ENCODE measurements at regions not wholly inside any gene's neighbourhood (a gene's known extent, or its start where the extent isn't known, plus 50 kb on each side); places are given as distances from the start of the nearest gene placed in this dataset.
"Not testable (repeated sequence)": the region's sequence is repeated elsewhere in the genome, so short reads cannot be mapped to it uniquely, and the experiment has no call there.

DNA sequence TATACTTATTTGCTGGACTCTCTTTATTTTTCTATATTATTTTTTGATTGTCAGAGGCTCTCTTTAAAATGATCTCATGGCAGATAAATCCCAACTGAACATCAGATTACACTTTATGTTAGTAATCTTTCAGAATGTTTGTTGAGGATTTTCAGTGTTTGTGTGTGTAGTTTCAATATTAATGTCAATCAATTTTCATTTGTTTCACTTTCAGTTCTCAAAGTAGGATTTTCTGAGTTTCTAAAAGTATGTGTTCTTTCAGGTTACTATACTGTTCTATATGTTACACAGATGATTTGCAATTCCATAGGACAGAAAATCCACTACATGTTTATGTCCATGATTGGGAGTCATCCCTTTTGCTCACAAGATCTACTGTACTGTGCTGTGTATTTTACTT, 311.9 kb upstream of the POT1 start:
- Mint-ChIP-seq H3K36me3 (ENCODE audit: low read depth) (no peaks in the 10 kb centered on the region), H3K9me3 (no peaks in the 10 kb centered on the region), H3K27ac (no peak overlapping the region), H3K4me3 (no peak overlapping the region), H3K4me1 (ENCODE audit: low read depth) (no peaks in the 10 kb centered on the region), H3K27me3 (no peaks in the 10 kb centered on the region)
- intact Hi-C loops (cut with micrococcal nuclease), result no loop called here

- H3K27me3 Mint-ChIP-seq, result no peaks in the 10 kb centered on the region
- H3K9me3 Mint-ChIP-seq, result peaks cover 10% of the 10 kb centered on the region
- H3K4me3 Mint-ChIP-seq, result no peak overlapping the region
- H3K36me3 Mint-ChIP-seq (ENCODE audit: low read depth), result no peaks in the 10 kb centered on the region
- H3K4me1 Mint-ChIP-seq (ENCODE audit: low read depth), result no peaks in the 10 kb centered on the region
- intact Hi-C loops (cut with micrococcal nuclease), result no loop called here
- no peak overlapping the region for H3K27ac Mint-ChIP-seq
Observed at GRCh38 chr7:125222596-125222995, 293.0 kb upstream of the POT1 start.

DNA sequence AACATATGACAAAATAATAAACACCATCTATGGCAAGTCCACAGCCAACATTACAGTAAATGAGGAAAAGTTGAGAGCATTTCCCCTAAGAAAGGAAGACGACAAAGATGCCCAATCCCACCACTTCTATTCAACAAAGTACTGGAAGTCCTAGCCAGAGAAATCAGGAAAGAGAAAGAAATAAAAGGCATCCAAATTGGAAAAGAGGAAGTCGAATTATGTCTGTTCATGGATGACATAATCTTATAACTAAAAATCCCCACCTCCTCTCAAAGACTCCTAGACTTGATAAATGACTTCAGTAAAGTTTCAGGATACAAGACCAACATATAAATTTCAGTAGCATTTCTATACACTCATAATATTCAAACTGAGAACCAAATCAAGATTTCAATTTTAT, 288.5 kb upstream of the POT1 start:
- no peaks in the 10 kb centered on the region for H3K27me3 Mint-ChIP-seq
- H3K4me3 Mint-ChIP-seq, result no peak overlapping the region
- H3K4me1 Mint-ChIP-seq (ENCODE audit: low read depth), result no peaks in the 10 kb centered on the region
- H3K36me3 Mint-ChIP-seq (ENCODE audit: low read depth), result no peaks in the 10 kb centered on the region
- intact Hi-C loops (cut with micrococcal nuclease), result no loop called here
- peaks cover 31% of the 10 kb centered on the region for H3K9me3 Mint-ChIP-seq
- H3K27ac Mint-ChIP-seq, result no peak overlapping the region

- intact Hi-C loops (cut with micrococcal nuclease), result no loop called here
- H3K36me3 Mint-ChIP-seq (ENCODE audit: low read depth), result no peaks in the 10 kb centered on the region
- H3K4me3 Mint-ChIP-seq, result no peak overlapping the region
- no peaks in the 10 kb centered on the region for H3K4me1 Mint-ChIP-seq (ENCODE audit: low read depth)
- no peak overlapping the region for H3K27ac Mint-ChIP-seq
- peaks cover 10% of the 10 kb centered on the region for H3K9me3 Mint-ChIP-seq
- no peaks in the 10 kb centered on the region for H3K27me3 Mint-ChIP-seq
Observed at GRCh38 chr7:125201002-125201401, 271.4 kb upstream of the POT1 start.

GRCh38 chr7:125197731-125198393, 268.2 kb upstream of the POT1 start:
- intact Hi-C loops (cut with micrococcal nuclease), result no loop called here
- H3K4me3 Mint-ChIP-seq, result no peak overlapping the region
- H3K27ac Mint-ChIP-seq, result no peak overlapping the region
- peaks cover 4% of the 10 kb centered on the region for H3K9me3 Mint-ChIP-seq
- no peaks in the 10 kb centered on the region for H3K36me3 Mint-ChIP-seq (ENCODE audit: low read depth)
- H3K27me3 Mint-ChIP-seq, result no peaks in the 10 kb centered on the region
- H3K4me1 Mint-ChIP-seq (ENCODE audit: low read depth), result no peaks in the 10 kb centered on the region

DNA sequence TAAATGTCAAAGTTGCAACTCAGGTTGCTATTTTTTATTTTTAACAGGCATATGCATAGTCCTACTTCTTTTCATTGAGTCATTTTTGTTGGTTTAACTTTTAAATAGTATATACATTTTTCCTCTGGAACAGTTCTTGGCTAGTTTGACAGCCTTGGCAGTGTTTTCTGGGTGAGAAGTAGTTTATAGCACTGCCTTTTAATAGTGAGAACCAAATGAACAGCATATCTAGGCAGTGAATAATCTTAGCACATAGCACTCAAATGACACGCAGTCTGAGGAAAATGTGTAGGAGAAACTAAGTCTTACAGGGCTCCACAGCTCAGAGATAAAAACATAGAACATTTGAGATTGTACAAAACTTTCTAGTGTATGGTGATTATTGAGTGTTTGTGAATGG, 265.5 kb upstream of the POT1 start:
- Mint-ChIP-seq H3K9me3 (peaks cover 12% of the 10 kb centered on the region), H3K36me3 (ENCODE audit: low read depth) (no peaks in the 10 kb centered on the region), H3K27me3 (no peaks in the 10 kb centered on the region)

DNA sequence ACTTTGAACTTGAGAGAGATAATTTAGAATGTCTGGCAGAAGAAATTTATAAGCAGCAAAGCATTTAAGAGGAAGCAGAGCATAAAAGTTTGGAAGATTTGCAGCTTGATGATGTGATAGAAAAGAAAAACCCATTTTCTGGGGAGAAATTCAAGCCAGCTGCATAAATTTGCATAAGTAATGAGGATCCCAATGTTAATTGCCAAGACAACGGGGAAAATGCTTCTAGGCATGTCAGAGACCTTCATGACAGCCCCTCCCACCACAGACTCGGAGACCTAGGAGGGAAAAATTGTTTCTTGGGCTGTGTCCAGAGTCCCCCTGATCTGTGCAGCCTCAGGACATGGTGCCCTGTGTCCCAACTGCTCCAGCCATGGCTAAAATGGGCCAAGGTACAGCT, 263.6 kb upstream of the POT1 start:
- Mint-ChIP-seq H3K27me3 (no peaks in the 10 kb centered on the region), H3K4me1 (ENCODE audit: low read depth) (no peaks in the 10 kb centered on the region), H3K36me3 (ENCODE audit: low read depth) (no peaks in the 10 kb centered on the region), H3K4me3 (no peak overlapping the region), H3K9me3 (peaks cover 30% of the 10 kb centered on the region), H3K27ac (no peak overlapping the region)
- intact Hi-C loops (cut with micrococcal nuclease), result no loop called here

More for the DNA sequence above, 265.5 kb upstream of the POT1 start:
- intact Hi-C loops (cut with micrococcal nuclease), result no loop called here
- Mint-ChIP-seq H3K4me3 (no peak overlapping the region), H3K27ac (no peak overlapping the region), H3K4me1 (ENCODE audit: low read depth) (no peaks in the 10 kb centered on the region)

DNA sequence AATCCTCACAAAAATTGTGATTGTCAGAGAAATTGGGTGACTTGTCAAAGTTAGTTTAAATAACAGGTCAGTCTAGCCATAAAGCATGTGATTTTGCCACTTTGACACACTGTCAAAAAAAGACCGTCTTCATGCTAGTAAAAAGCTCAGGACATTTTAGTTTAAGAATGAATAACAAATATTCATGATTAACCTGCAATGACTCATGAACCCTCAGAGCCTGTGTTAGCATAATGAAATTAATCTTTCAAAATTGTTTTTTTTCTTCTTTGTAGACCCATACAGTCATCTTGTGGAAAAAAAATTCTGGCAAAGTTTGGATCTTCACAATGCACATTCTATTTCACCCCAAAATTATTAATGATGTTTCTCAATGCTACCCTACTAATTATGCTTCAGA, 255.2 kb upstream of the POT1 start:
- H3K27me3 Mint-ChIP-seq, result no peaks in the 10 kb centered on the region
- H3K4me1 Mint-ChIP-seq (ENCODE audit: low read depth), result no peaks in the 10 kb centered on the region
- intact Hi-C loops (cut with micrococcal nuclease), result no loop called here
- H3K27ac Mint-ChIP-seq, result no peak overlapping the region
- H3K36me3 Mint-ChIP-seq (ENCODE audit: low read depth), result no peaks in the 10 kb centered on the region
- no peak overlapping the region for H3K4me3 Mint-ChIP-seq
- H3K9me3 Mint-ChIP-seq, result peaks cover 36% of the 10 kb centered on the region

- H3K9me3 Mint-ChIP-seq, result peaks cover 22% of the 10 kb centered on the region
- not testable (repeated sequence) for H3K27me3 Mint-ChIP-seq, H3K4me3 Mint-ChIP-seq
Observed at GRCh38 chr7:125181569-125182267, 252.1 kb upstream of the POT1 start.

GRCh38 chr7:125173571-125173970, 243.9 kb upstream of the POT1 start:
- H3K4me3 Mint-ChIP-seq, result no peak overlapping the region
- H3K27me3 Mint-ChIP-seq, result no peaks in the 10 kb centered on the region
- H3K27ac Mint-ChIP-seq, result no peak overlapping the region
- no peaks in the 10 kb centered on the region for H3K36me3 Mint-ChIP-seq (ENCODE audit: low read depth)
- intact Hi-C loops (cut with micrococcal nuclease), result no loop called here
- no peaks in the 10 kb centered on the region for H3K4me1 Mint-ChIP-seq (ENCODE audit: low read depth)
- H3K9me3 Mint-ChIP-seq, result peaks cover 15% of the 10 kb centered on the region

More at GRCh38 chr7:125181569-125182267, 252.1 kb upstream of the POT1 start:
- H3K36me3 Mint-ChIP-seq (ENCODE audit: low read depth); H3K27ac Mint-ChIP-seq; intact Hi-C loops (cut with micrococcal nuclease); H3K4me1 Mint-ChIP-seq (ENCODE audit: low read depth): not testable (repeated sequence)

- H3K4me3 Mint-ChIP-seq, result no peak overlapping the region
- H3K4me1 Mint-ChIP-seq (ENCODE audit: low read depth), result no peaks in the 10 kb centered on the region
- H3K36me3 Mint-ChIP-seq (ENCODE audit: low read depth), result no peaks in the 10 kb centered on the region
- intact Hi-C loops (cut with micrococcal nuclease), result no loop called here
- no peak overlapping the region for H3K27ac Mint-ChIP-seq
- H3K9me3 Mint-ChIP-seq, result no peaks in the 10 kb centered on the region
- H3K27me3 Mint-ChIP-seq, result no peaks in the 10 kb centered on the region
Observed at GRCh38 chr7:125169088-125169487, 239.5 kb upstream of the POT1 start.

DNA sequence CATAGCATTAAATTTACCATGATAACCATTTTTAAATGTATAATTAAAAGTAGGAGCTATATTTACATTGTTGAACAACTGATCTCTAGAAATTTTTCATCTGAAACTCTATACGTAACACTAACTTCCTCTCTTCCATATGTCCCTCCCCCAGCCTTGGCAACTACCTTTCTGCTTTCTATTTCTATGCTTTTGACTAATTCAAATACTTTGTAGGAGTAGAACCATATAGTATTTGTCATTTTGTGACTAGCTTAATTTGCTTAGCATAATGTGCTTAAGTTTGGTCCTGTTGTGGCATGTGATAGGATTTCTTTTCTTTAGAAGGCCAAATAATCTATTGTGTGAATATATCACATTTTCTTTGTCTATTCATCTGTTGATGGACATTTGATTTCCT, 225.3 kb upstream of the POT1 start:
- Mint-ChIP-seq H3K9me3 (no peaks in the 10 kb centered on the region), H3K27ac (no peak overlapping the region), H3K4me1 (ENCODE audit: low read depth) (no peaks in the 10 kb centered on the region), H3K27me3 (no peaks in the 10 kb centered on the region), H3K36me3 (ENCODE audit: low read depth) (no peaks in the 10 kb centered on the region), H3K4me3 (no peak overlapping the region)
- intact Hi-C loops (cut with micrococcal nuclease), result no loop called here

GRCh38 chr7:125149151-125149550, 219.5 kb upstream of the POT1 start:
- H3K4me3 Mint-ChIP-seq, result no peak overlapping the region
- no peaks in the 10 kb centered on the region for H3K9me3 Mint-ChIP-seq
- no peaks in the 10 kb centered on the region for H3K27me3 Mint-ChIP-seq
- no peak overlapping the region for H3K27ac Mint-ChIP-seq
- no peaks in the 10 kb centered on the region for H3K36me3 Mint-ChIP-seq (ENCODE audit: low read depth)
- intact Hi-C loops (cut with micrococcal nuclease), result no loop called here
- no peaks in the 10 kb centered on the region for H3K4me1 Mint-ChIP-seq (ENCODE audit: low read depth)

DNA sequence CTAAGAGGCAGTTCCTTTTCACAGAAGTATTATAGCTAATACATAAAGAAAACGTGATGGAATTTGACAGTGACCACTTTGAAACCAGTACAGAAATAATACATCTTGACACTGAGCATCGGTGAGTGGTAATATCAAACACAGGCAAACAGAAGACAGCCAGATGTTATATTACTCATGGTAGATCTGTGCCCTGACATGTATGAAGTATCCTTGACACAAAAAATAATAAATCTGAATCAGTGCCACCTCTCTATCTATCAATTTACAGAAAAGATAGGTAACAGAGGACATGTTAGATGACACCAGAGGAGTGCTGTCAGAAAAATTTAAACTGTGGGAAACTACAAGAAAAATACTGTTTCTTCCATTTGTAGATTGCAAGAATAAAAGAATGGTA, 217.4 kb upstream of the POT1 start:
- Mint-ChIP-seq H3K4me1 (ENCODE audit: low read depth) (no peaks in the 10 kb centered on the region), H3K4me3 (no peak overlapping the region), H3K27ac (no peak overlapping the region), H3K36me3 (ENCODE audit: low read depth) (no peaks in the 10 kb centered on the region), H3K27me3 (no peaks in the 10 kb centered on the region), H3K9me3 (no peaks in the 10 kb centered on the region)
- intact Hi-C loops (cut with micrococcal nuclease), result no loop called here

All from dendritic cell treated with granulocyte-macrophage colony-stimulating factor and Interleukin-4, amounts not matched to agents 40 ng/mL and 50 ng/mL, for 4 days (primary cell).